ENCODE measurements at regions not wholly inside any gene's neighbourhood (a gene's known extent, or its start where the extent isn't known, plus 50 kb on each side); places are given as distances from the start of the nearest gene placed in this dataset.

- ChIA-PET CTCF (ENCODE audit: partially characterized antibody) (no interaction called here), POLR2A (ENCODE audit: partially characterized antibody) (no interaction called here)
- Mint-ChIP-seq H3K27me3 (no peaks in the 10 kb centered on the region), H3K4me3 (no peak overlapping the region), H3K36me3 (no peaks in the 10 kb centered on the region), H3K4me1 (no peaks in the 10 kb centered on the region), H3K27ac (no peak overlapping the region), H3K9me3 (peaks cover 0 to 15% (median 7%) of the 10 kb centered on the region in 8 donors)
- Histone ChIP-seq H3K9me3 (ENCODE audit: control insufficient read depth in 1 of 2, low read length in 2 of 2) (peaks cover 0 to 2% of the 10 kb centered on the region in 2 donors), H3K4me3 (ENCODE audit: low read length in 2 of 2) (no peak overlapping the region), H3K4me1 (ENCODE audit: insufficient read depth, low read length) (no peaks in the 10 kb centered on the region), H3K27me3 (ENCODE audit: insufficient read depth, low read length) (no peaks in the 10 kb centered on the region), H3K27ac (ENCODE audit: low read depth, low read length) (no peak overlapping the region), H3K36me3 (ENCODE audit: insufficient read depth, low read length) (no peaks in the 10 kb centered on the region)
- intact Hi-C loops (cut with micrococcal nuclease): no loop called here
- DNase-seq: no peak
These were observed 317.8 kb downstream of the HAO1 start for GRCh38 chr20:7622399-7622961.

- CTCF ChIA-PET (ENCODE audit: partially characterized antibody): no interaction called here
- POLR2A ChIA-PET (ENCODE audit: partially characterized antibody): no interaction called here
These were observed 315.4 kb downstream of the HAO1 start for GRCh38 chr20:7624886-7625285.

GRCh38 chr20:7627734-7628663 is 312.3 kb downstream of the HAO1 start:
- DNase-seq: no peak
- no peaks in the 10 kb centered on the region for H3K27me3 Mint-ChIP-seq
- no peak overlapping the region for H3K27ac ChIP-seq (ENCODE audit: low read depth, low read length)
- H3K4me3 Mint-ChIP-seq: no peak overlapping the region
- no peaks in the 10 kb centered on the region for H3K27me3 ChIP-seq (ENCODE audit: insufficient read depth, low read length)
- CTCF ChIA-PET (ENCODE audit: partially characterized antibody): no interaction called here
- no peaks in the 10 kb centered on the region for H3K4me1 Mint-ChIP-seq
- intact Hi-C loops (cut with micrococcal nuclease): no loop called here
- H3K36me3 ChIP-seq (ENCODE audit: insufficient read depth, low read length): no peaks in the 10 kb centered on the region
- peaks cover 1 to 14% (median 5%) of the 10 kb centered on the region in 8 donors for H3K9me3 Mint-ChIP-seq
- no peaks in the 10 kb centered on the region for H3K4me1 ChIP-seq (ENCODE audit: insufficient read depth, low read length)
- H3K36me3 Mint-ChIP-seq: no peaks in the 10 kb centered on the region
- POLR2A ChIA-PET (ENCODE audit: partially characterized antibody): no interaction called here
- no peak overlapping the region for H3K27ac Mint-ChIP-seq
- H3K4me3 ChIP-seq (ENCODE audit: low read length in 2 of 2): no peak overlapping the region
- no peaks in the 10 kb centered on the region for H3K9me3 ChIP-seq (ENCODE audit: control insufficient read depth in 1 of 2, low read length in 2 of 2)

More at GRCh38 chr20:7624886-7625285, 315.4 kb downstream of the HAO1 start:
- no peaks in the 10 kb centered on the region for H3K36me3 Mint-ChIP-seq
- Histone ChIP-seq H3K4me1 (ENCODE audit: insufficient read depth, low read length) (no peaks in the 10 kb centered on the region), H3K27me3 (ENCODE audit: insufficient read depth, low read length) (no peaks in the 10 kb centered on the region), H3K27ac (ENCODE audit: low read depth, low read length) (no peak overlapping the region), H3K4me3 (ENCODE audit: low read length in 2 of 2) (no peak overlapping the region), H3K36me3 (ENCODE audit: insufficient read depth, low read length) (no peaks in the 10 kb centered on the region), H3K9me3 (ENCODE audit: control insufficient read depth in 1 of 2, low read length in 2 of 2) (peaks cover 0 to 2% of the 10 kb centered on the region in 2 donors)
- no peaks in the 10 kb centered on the region for H3K27me3 Mint-ChIP-seq
- H3K4me3 Mint-ChIP-seq: no peak overlapping the region
- no peak overlapping the region for H3K27ac Mint-ChIP-seq
- intact Hi-C loops (cut with micrococcal nuclease): no loop called here
- no peaks in the 10 kb centered on the region for H3K4me1 Mint-ChIP-seq
- H3K9me3 Mint-ChIP-seq: peaks cover 0 to 19% (median 9%) of the 10 kb centered on the region in 8 donors
- DNase-seq: no peak

- ChIA-PET CTCF (ENCODE audit: partially characterized antibody) (no interaction called here), POLR2A (ENCODE audit: partially characterized antibody) (no interaction called here)
- peaks cover 2 to 15% (median 6%) of the 10 kb centered on the region in 8 donors for H3K9me3 Mint-ChIP-seq
- Histone ChIP-seq H3K4me1 (ENCODE audit: insufficient read depth, low read length) (no peaks in the 10 kb centered on the region), H3K27ac (ENCODE audit: low read depth, low read length) (no peak overlapping the region), H3K36me3 (ENCODE audit: insufficient read depth, low read length) (no peaks in the 10 kb centered on the region), H3K4me3 (ENCODE audit: low read length in 2 of 2) (no peak overlapping the region), H3K27me3 (ENCODE audit: insufficient read depth, low read length) (no peaks in the 10 kb centered on the region), H3K9me3 (ENCODE audit: control insufficient read depth in 1 of 2, low read length in 2 of 2) (no peaks in the 10 kb centered on the region)
- no peaks in the 10 kb centered on the region for H3K27me3 Mint-ChIP-seq
- H3K4me3 Mint-ChIP-seq: no peak overlapping the region
- no peak overlapping the region for H3K27ac Mint-ChIP-seq
- H3K36me3 Mint-ChIP-seq: no peaks in the 10 kb centered on the region
- no peaks in the 10 kb centered on the region for H3K4me1 Mint-ChIP-seq
- no peak for DNase-seq
- intact Hi-C loops (cut with micrococcal nuclease): no loop called here
These were observed 310.4 kb downstream of the HAO1 start for GRCh38 chr20:7629880-7630279.

- POLR2A ChIA-PET (ENCODE audit: partially characterized antibody): no interaction called here
- Mint-ChIP-seq H3K36me3 (no peaks in the 10 kb centered on the region), H3K9me3 (peaks cover 0 to 10% (median 3%) of the 10 kb centered on the region in 8 donors), H3K4me1 (no peaks in the 10 kb centered on the region), H3K4me3 (no peak overlapping the region), H3K27ac (no peak overlapping the region), H3K27me3 (no peaks in the 10 kb centered on the region)
- Histone ChIP-seq H3K27me3 (ENCODE audit: insufficient read depth, low read length) (no peaks in the 10 kb centered on the region), H3K27ac (ENCODE audit: low read depth, low read length) (no peak overlapping the region), H3K4me3 (ENCODE audit: low read length in 2 of 2) (no peak overlapping the region), H3K36me3 (ENCODE audit: insufficient read depth, low read length) (no peaks in the 10 kb centered on the region), H3K9me3 (ENCODE audit: control insufficient read depth in 1 of 2, low read length in 2 of 2) (no peaks in the 10 kb centered on the region), H3K4me1 (ENCODE audit: insufficient read depth, low read length) (no peaks in the 10 kb centered on the region)
- no peak for DNase-seq
- intact Hi-C loops (cut with micrococcal nuclease): no loop called here
- CTCF ChIA-PET (ENCODE audit: partially characterized antibody): no interaction called here
These were observed 303.1 kb downstream of the HAO1 start for GRCh38 chr20:7637184-7637583.

- H3K4me3 Mint-ChIP-seq: no peak overlapping the region
- Histone ChIP-seq H3K27ac (ENCODE audit: low read depth, low read length) (no peak overlapping the region), H3K9me3 (ENCODE audit: control insufficient read depth in 1 of 2, low read length in 2 of 2) (no peaks in the 10 kb centered on the region), H3K36me3 (ENCODE audit: insufficient read depth, low read length) (no peaks in the 10 kb centered on the region), H3K4me1 (ENCODE audit: insufficient read depth, low read length) (no peaks in the 10 kb centered on the region), H3K4me3 (ENCODE audit: low read length in 2 of 2) (no peak overlapping the region), H3K27me3 (ENCODE audit: insufficient read depth, low read length) (no peaks in the 10 kb centered on the region)
- no peak for DNase-seq
- no peaks in the 10 kb centered on the region for H3K4me1 Mint-ChIP-seq
- H3K27me3 Mint-ChIP-seq: no peaks in the 10 kb centered on the region
- intact Hi-C loops (cut with micrococcal nuclease): no loop called here
- ChIA-PET CTCF (ENCODE audit: partially characterized antibody) (no interaction called here), POLR2A (ENCODE audit: partially characterized antibody) (no interaction called here)
- H3K36me3 Mint-ChIP-seq: no peaks in the 10 kb centered on the region
- H3K27ac Mint-ChIP-seq: no peak overlapping the region
- H3K9me3 Mint-ChIP-seq: peaks cover 2 to 10% (median 5%) of the 10 kb centered on the region in 8 donors
These were observed 290.0 kb downstream of the HAO1 start for GRCh38 chr20:7650086-7650879.

- Mint-ChIP-seq H3K36me3 (no peaks in the 10 kb centered on the region), H3K4me3 (no peak overlapping the region), H3K9me3 (peaks cover 0 to 6% (median 4%) of the 10 kb centered on the region in 8 donors), H3K4me1 (no peaks in the 10 kb centered on the region), H3K27ac (no peak overlapping the region), H3K27me3 (no peaks in the 10 kb centered on the region)
- intact Hi-C loops (cut with micrococcal nuclease): no loop called here
- ChIA-PET POLR2A (ENCODE audit: partially characterized antibody) (no interaction called here), CTCF (ENCODE audit: partially characterized antibody) (no interaction called here)
- H3K4me1 ChIP-seq (ENCODE audit: insufficient read depth, low read length): no peaks in the 10 kb centered on the region
- H3K27me3 ChIP-seq (ENCODE audit: insufficient read depth, low read length): no peaks in the 10 kb centered on the region
- no peak overlapping the region for H3K4me3 ChIP-seq (ENCODE audit: low read length in 2 of 2)
- no peaks in the 10 kb centered on the region for H3K36me3 ChIP-seq (ENCODE audit: insufficient read depth, low read length)
- H3K9me3 ChIP-seq (ENCODE audit: control insufficient read depth in 1 of 2, low read length in 2 of 2): no peaks in the 10 kb centered on the region
- DNase-seq: no peak
- H3K27ac ChIP-seq (ENCODE audit: low read depth, low read length): no peak overlapping the region
These were observed 286.0 kb downstream of the HAO1 start for GRCh38 chr20:7654231-7654630.
